HPDE6-E6E7 (cell line): ENCODE measurements at regions not wholly inside any gene's neighbourhood (a gene's known extent, or its start where the extent isn't known, plus 50 kb on each side); places are given as distances from the start of the nearest gene placed in this dataset.
"Not testable (repeated sequence)": the region's sequence is repeated elsewhere in the genome, so short reads cannot be mapped to it uniquely, and the experiment has no call there.

ENCODE experiments used
- DNase-seq: peaks from one replicate; pipeline ENCODE4 v3.0.0; 2011; ENCODE audit warnings: missing footprints; ENCODE audit errors: extremely low spot score

DNA sequence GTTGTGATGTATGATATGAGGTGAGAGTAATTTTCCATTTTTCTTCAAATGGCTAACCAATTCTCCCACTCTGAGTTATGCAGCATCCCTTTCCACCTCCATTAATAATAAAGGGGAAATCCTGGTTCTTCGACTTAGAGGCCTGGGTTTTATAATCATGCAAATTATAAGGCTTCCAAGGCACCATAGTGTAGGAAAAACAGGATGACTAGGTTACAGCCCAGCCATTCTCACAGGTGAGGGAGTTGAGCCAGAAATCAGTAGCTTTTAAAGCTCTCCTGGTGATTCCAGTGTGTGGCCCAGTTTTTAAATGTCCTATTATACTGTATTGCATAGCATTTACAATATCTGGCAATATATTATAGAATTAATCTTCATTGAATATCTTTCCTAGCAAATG lies 203.1 kb downstream of the ARHGEF9 start:
- no peak for DNase-seq

GRCh38 chrX:63581398-63581797 lies 203.6 kb downstream of the ARHGEF9 start:
- no peak for DNase-seq

GRCh38 chrX:63576533-63576932 lies 208.5 kb downstream of the ARHGEF9 start:
- DNase-seq: no peak

GRCh38 chrX:63575700-63576099 lies 209.3 kb downstream of the ARHGEF9 start:
- DNase-seq: not testable (repeated sequence)

DNA sequence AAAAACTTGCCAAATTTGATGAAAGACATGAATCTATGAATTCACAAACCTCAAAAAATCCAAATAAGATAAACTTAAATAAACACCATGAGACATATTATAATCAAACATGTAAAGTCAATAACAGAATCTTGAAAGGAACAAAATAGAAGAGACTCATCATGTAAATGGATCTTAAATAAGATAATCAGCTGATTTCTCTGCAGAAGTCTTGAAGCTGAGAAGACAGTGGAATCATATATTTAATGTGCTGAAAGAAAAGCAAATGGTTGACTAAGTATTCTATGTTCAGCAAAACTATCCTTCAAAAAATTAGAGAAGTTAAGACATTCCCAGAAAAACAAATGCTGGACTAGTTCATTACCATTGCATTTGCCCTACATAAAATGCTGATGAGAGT lies 215.7 kb upstream of the SPIN4 start:
- DNase-seq: no peak

GRCh38 chrX:63561425-63561824 lies 210.3 kb upstream of the SPIN4 start:
- no peak for DNase-seq

DNA sequence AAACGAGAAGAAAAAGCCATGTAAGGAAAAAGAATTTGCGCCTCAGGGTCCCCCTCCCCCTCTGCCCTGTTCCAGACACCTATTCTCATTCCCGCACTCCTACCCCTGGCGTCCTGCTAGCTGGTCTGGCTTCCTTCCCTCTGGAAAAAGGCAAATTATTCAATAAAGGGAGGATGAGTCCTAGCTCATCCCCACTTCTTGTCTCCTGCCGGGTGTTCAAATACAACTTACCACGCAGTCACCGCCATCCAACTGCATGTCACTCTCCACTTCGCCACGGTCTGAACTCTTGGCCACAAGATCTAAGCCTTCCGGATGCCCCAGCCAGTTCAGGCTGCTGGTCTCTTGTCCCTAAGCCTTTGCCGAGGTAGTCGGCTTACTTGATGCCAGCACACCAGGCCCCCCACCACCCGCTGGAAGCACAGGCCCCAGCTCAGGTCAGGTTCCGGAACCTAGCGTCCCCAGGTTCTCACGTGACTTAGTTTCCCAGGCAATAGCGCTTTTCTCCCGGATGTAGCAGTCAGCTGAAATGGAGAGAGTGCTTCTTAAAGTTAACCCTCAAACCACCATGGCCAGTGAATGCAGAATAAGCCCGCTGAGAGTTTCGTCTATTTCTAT lies 209.6 kb upstream of the SPIN4 start:
- DNase-seq: peak; percentile 32

- DNase-seq: no peak
Measured at GRCh38 chrX:63551856-63552255, 200.7 kb upstream of the SPIN4 start.

- DNase-seq: no peak
Measured at GRCh38 chrX:63530654-63531053, 179.5 kb upstream of the SPIN4 start.

DNA sequence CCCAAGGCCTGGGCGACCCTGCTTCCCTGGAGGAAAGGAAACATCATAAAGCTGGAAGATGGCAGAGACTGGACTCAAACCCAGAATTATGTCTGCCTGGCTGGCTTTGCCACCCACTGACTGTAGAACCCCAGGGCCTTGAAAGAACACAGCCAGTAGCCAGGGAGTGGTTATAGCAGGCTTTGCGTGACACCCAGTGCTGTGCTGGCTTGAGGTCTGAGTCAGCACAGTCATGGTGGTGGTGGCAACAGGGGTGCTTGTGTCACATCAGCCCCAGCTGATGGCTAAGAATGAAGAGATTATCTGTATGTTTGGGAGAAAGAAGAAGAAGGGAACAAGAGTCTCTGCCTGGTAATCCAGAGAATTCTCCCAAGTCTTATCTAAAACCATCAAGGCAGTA lies 178.8 kb upstream of the SPIN4 start:
- DNase-seq: no peak

DNA sequence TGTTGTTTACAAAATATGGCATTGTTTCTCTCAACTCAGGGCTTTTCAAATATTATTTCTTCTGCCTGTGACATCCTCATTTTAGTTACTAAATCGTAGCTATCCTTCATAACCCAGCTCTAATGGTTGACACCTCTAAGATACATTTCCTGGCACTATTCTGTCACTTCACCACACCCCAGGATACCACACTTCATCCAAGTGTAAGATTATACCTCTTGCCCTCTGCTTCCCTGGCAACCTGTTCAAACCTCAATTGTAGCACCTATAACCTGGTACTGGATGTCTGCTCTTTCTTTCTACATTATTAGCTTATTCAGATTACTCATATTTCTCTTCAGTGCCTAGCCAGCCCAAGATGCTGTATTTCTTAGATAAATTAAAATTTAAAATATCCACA lies 175.7 kb upstream of the SPIN4 start:
- no peak for DNase-seq

DNA sequence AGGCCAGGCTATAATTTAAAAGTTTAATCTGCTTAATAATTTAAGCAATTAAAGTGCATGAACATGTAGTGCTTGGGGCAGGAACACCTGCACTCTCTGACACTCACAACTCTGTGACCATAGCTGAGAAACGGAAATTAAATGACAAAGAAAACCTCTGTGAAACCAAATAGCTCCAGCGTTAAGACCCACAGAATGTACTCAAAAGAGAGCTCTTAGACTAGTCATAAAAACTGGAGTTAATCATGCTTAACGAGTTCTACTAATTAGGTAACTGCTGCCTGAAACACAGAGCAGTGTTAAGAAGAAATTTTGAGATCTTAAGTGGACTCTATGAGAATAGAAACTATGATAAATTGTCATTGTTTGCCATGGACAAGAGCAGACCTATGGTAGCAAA lies 174.4 kb upstream of the SPIN4 start:
- no peak for DNase-seq

DNA sequence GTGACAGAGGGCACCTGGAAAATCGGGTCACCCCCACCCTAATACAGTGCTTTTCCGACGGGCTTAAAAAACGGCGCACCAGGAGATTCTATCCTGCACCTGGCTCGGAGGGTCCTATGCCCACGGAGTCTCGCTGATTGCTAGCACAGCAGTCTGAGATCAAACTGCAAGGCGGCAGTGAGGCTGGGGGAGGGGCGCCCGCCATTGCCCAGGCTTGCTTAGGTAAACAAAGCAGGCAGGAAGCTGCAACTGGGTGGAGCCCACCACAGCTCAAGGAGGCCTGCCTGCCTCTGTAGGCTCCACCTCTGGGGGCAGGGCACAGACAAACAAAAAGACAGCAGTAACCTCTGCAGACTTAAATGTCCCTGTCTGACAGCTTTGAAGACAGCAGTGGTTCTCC lies 168.2 kb upstream of the SPIN4 start:
- DNase-seq: not testable (repeated sequence)

- no peak for DNase-seq
Measured at GRCh38 chrX:63514569-63515080, 163.5 kb upstream of the SPIN4 start.

GRCh38 chrX:63513825-63514568 lies 162.9 kb upstream of the SPIN4 start:
- no peak for DNase-seq

DNA sequence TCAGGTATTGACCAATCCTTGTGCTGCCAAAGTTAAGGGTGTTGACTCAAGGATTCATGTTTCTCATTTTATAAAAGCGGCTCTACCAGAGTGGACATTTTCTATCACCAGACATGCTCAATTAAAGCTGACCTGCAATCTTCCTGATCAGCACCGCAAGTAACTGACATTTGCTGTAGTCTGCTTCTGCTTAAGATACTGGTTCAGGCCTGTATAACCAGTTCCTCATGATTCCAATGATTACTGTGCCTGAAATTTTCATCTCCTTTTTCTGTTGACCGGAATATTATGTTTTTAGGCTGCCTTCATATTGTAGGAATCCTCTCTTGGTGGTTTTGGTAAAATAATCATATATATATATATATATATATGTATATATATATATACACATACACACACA lies 160.2 kb upstream of the SPIN4 start:
- DNase-seq: no peak

DNA sequence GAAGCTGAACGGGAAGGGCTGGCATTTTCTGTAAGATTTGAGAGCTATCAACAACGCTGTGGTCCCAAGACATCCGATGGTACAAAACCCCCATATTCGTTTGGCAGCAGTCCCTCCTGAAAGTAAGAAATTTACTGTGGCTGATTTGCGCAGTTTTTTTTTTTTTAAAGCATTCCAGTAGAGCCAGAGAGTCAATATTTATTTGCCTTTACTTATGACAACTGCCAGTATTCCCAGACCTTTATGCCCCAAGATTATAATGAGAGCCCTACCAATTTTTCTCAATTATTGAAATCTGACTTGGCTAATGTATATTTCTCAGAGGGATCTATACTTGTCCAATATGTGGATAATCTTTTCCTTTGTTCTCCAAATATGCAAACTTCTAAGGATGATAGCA lies 157.5 kb upstream of the SPIN4 start:
- no peak for DNase-seq

- peak; percentile 8 for DNase-seq
Measured at GRCh38 chrX:63506320-63506719, 155.2 kb upstream of the SPIN4 start.

GRCh38 chrX:63503541-63503940 lies 152.4 kb upstream of the SPIN4 start:
- DNase-seq: no peak

GRCh38 chrX:63488546-63489373 lies 137.6 kb upstream of the SPIN4 start:
- no peak for DNase-seq

DNA sequence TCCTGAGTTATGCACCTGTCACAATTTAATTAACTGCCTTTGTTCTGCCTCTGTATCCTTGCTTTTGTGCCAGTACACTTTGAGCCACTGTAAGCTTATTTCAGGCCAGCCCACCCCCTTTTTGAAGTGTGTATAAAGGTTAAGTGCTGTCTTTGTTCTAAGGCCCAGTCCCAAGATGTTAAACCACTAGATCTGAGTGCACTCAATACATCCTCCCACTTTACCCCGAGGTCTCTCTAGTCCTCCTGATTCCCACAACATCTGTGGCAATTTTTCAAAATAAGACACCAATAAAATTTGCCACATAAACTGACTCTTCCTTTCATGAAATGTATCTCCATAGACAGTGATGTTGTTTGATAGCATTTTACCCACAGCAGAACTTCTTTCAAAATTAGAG lies 124.1 kb upstream of the SPIN4 start:
- no peak for DNase-seq

- DNase-seq: no peak
Measured at GRCh38 chrX:63471004-63471403, 119.9 kb upstream of the SPIN4 start.

GRCh38 chrX:63470506-63470905 lies 119.4 kb upstream of the SPIN4 start:
- no peak for DNase-seq
